Right lobe of liver (tissue), 4 donors: ENCODE measurements at regions not wholly inside any gene's neighbourhood (a gene's known extent, or its start where the extent isn't known, plus 50 kb on each side); places are given as distances from the start of the nearest gene placed in this dataset.

ENCODE experiments used
- CTCF ChIP-seq, 4 donors: fragments of 200-600 bp in 3 of 4; fragments of 450-650 bp in 1 of 4; IDR thresholded peaks; one replicate each; pipeline versions ENCODE4 v1.5.1 to v1.8.0; 2016 to 2022; ENCODE audit warnings: antibody characterized with exemption in 4 of 4, mild to moderate bottlenecking in 2 of 4
- POLR2A ChIP-seq: fragments of 450-650 bp; IDR thresholded peaks from one replicate; pipeline ENCODE4 v1.6.1; 2017; ENCODE audit warnings: antibody characterized with exemption, mild to moderate bottlenecking
- donor health status: DM: no; HTN: no; CAD: no.
- donor health status: DM: no; HTN: no; CAD: no.
- donor health status: DM: no; HTN: yes; CAD: no.

- TF ChIP-seq CTCF (IDR thresholded peaks at IDR 0.05) (no peak), POLR2A (no peak)
Observed at GRCh38 chr2:175463169-175463568, 281.7 kb upstream of the ATP5MC3 start.
